ENCODE measurements at regions not wholly inside any gene's neighbourhood (a gene's known extent, or its start where the extent isn't known, plus 50 kb on each side); places are given as distances from the start of the nearest gene placed in this dataset.

- no peak for DNase-seq (ENCODE audit: low spot score)
These were observed 55.9 kb upstream of the BMAL1 start for GRCh38 chr11:13221722-13222121.

- no peak for DNase-seq (ENCODE audit: low spot score)
These were observed 55.3 kb upstream of the BMAL1 start for GRCh38 chr11:13222285-13222684.

DNA sequence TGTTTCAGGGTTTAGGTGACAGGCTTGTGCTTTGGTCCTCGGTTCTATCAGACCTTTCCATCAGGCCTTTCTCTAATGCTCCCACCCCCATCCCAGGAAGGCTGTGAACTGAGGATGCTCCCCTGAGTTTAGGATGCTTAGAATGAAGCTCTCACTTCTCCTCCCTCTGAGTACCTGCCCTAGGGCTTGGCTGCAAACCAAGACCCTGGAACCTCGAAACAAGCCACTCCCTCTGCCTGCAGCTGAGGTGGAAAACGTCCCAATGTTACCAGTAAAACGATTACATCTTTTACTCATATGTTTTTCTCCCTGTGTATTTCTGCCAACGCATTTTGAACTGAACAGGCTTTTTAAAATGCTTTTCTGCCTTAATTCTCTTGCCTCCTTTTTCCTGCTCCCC, 54.5 kb upstream of the BMAL1 start:
- DNase-seq (ENCODE audit: low spot score): no peak

GRCh38 chr11:13224324-13224723, 53.3 kb upstream of the BMAL1 start:
- no peak for DNase-seq (ENCODE audit: low spot score)

DNA sequence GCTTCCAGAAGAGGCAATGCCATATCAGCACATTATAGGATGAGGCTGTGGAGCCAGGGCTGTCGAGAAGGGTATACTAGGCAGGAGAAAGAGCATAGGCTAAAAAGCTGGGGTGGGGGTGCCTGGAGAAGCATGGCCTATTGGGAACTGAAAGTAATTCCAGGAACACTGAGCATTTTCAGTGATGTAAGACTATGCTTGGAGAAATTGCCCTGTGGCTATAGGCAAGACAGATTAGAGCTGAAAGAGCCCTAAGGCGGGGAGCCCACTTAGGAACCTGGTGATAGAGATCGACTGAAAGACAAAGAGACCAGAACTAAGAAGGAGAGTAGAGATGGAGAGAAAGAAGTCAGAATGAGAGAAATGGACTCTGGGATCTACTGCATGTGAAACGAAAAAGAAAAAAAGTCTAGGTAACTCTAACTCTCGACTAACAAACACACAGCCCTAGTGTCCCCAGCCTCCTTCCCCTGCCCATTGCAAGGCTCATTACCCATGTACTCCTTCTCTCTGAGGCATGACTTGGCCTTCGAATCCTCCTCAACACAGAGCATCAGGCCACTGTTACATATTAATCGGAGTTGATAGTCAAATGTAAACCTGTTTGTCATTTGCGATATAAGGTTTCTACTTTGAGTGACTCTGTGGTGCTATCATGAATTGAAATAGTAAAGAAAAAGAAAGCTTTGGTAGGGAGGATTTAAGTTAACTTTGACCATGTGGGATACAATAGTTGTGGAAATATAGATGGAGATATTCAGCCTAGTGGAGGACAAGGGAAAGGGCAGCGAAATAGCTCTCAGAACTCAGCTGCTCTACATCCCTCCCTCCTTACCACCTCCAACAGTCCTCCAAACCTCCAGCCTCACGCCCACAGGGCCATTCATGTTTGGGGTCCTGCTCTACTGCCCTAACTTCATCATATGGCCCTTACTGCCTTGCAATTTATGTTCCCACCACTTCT, 52.3 kb upstream of the BMAL1 start:
- no peak for DNase-seq (ENCODE audit: low spot score)

- DNase-seq (ENCODE audit: low spot score): no peak
These were observed 49.8 kb upstream of the BMAL1 start for GRCh38 chr11:13227676-13228255.
